C4-2B (cell line): ENCODE measurements at regions not wholly inside any gene's neighbourhood (a gene's known extent, or its start where the extent isn't known, plus 50 kb on each side); places are given as distances from the start of the nearest gene placed in this dataset.

Experiments used
- ZFX ChIP-seq: fragments of 450-650 bp; IDR thresholded peaks from 2 replicates; pipeline ENCODE4 v1.6.1; 2017
- TF ChIP-seq, protein P1 (sequence below): fragments of 450-650 bp; conservative IDR thresholded peaks from 2 replicates; pipeline ENCODE4 v1.5.1; 2017; ENCODE audit warnings: mild to moderate bottlenecking

DNA sequence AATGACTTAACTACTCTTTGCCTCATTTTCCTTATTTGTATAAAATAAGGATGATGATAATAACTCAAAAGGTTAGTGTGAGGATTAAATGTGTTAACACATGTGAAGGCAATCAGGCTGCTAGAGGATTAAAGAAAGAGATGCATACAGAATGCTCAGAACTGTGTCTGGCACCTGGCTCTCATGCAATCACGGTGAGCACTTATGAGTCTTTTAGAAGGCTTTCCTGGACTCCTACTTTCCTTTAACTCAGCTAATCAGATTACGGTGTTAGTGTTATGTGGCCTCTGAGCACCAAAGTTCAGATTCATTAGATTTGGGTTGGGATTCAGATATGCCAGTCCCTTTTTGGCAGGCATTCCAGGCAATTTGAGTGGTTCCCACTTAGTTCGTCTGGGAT lies 311.6 kb upstream of the USP24 start:
- TF ChIP-seq, protein P1, sequence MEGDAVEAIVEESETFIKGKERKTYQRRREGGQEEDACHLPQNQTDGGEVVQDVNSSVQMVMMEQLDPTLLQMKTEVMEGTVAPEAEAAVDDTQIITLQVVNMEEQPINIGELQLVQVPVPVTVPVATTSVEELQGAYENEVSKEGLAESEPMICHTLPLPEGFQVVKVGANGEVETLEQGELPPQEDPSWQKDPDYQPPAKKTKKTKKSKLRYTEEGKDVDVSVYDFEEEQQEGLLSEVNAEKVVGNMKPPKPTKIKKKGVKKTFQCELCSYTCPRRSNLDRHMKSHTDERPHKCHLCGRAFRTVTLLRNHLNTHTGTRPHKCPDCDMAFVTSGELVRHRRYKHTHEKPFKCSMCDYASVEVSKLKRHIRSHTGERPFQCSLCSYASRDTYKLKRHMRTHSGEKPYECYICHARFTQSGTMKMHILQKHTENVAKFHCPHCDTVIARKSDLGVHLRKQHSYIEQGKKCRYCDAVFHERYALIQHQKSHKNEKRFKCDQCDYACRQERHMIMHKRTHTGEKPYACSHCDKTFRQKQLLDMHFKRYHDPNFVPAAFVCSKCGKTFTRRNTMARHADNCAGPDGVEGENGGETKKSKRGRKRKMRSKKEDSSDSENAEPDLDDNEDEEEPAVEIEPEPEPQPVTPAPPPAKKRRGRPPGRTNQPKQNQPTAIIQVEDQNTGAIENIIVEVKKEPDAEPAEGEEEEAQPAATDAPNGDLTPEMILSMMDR = no peak
- no peak for TF ChIP-seq ZFX
